ENCODE measurements at regions not wholly inside any gene's neighbourhood (a gene's known extent, or its start where the extent isn't known, plus 50 kb on each side); places are given as distances from the start of the nearest gene placed in this dataset.

- Histone ChIP-seq H3K4me2 (no peak overlapping the region), H3K4me3 (no peak overlapping the region), H3K9me3 (no peaks in the 10 kb centered on the region), H3K4me1 (no peaks in the 10 kb centered on the region), H3K27ac (no peak overlapping the region)
- no peak for DNase-seq (ENCODE audit: low read depth in 1 of 2, low spot score in 1 of 2)
- ChIA-PET CTCF (no interaction called here), POLR2A (no interaction called here)
- TF ChIP-seq POLR2AphosphoS2 (conservative IDR thresholded peaks at IDR 0.05; ENCODE audit: low read length) = no peak
- TF ChIP-seq RNF2 (IDR thresholded peaks at IDR 0.05; ENCODE audit: borderline replicate concordance, low read depth) = no peak
- no peak for ATAC-seq
- no peak for FAIRE-seq
Measured at GRCh38 chr3:164640591-164640990, 437.7 kb downstream of the SI start.

GRCh38 chr3:164620956-164621355, 457.3 kb downstream of the SI start:
- no peak for TF ChIP-seq CBX2 (IDR thresholded peaks at IDR 0.05; ENCODE audit: borderline replicate concordance, low read depth)
- TF ChIP-seq, protein P1, sequence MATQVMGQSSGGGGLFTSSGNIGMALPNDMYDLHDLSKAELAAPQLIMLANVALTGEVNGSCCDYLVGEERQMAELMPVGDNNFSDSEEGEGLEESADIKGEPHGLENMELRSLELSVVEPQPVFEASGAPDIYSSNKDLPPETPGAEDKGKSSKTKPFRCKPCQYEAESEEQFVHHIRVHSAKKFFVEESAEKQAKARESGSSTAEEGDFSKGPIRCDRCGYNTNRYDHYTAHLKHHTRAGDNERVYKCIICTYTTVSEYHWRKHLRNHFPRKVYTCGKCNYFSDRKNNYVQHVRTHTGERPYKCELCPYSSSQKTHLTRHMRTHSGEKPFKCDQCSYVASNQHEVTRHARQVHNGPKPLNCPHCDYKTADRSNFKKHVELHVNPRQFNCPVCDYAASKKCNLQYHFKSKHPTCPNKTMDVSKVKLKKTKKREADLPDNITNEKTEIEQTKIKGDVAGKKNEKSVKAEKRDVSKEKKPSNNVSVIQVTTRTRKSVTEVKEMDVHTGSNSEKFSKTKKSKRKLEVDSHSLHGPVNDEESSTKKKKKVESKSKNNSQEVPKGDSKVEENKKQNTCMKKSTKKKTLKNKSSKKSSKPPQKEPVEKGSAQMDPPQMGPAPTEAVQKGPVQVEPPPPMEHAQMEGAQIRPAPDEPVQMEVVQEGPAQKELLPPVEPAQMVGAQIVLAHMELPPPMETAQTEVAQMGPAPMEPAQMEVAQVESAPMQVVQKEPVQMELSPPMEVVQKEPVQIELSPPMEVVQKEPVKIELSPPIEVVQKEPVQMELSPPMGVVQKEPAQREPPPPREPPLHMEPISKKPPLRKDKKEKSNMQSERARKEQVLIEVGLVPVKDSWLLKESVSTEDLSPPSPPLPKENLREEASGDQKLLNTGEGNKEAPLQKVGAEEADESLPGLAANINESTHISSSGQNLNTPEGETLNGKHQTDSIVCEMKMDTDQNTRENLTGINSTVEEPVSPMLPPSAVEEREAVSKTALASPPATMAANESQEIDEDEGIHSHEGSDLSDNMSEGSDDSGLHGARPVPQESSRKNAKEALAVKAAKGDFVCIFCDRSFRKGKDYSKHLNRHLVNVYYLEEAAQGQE (IDR thresholded peaks at IDR 0.05) = no peak
- no peak for TF ChIP-seq ZSCAN20 (CRISPR knock-in tag; IDR thresholded peaks at IDR 0.05)
- TF ChIP-seq HOXA7 (CRISPR knock-in tag; IDR thresholded peaks at IDR 0.05) = no peak
- no peak for TF ChIP-seq RFX5 (IDR thresholded peaks at IDR 0.05)
- no peak for TF ChIP-seq ZNF302 (CRISPR knock-in tag; IDR thresholded peaks at IDR 0.05)
- TF ChIP-seq SMC3 (IDR thresholded peaks at IDR 0.05) = no peak
- TF ChIP-seq EHMT2 (IDR thresholded peaks at IDR 0.05; ENCODE audit: low read depth) = no peak
- TF ChIP-seq RARB (CRISPR knock-in tag; IDR thresholded peaks at IDR 0.05) = no peak
- no peak for TF ChIP-seq POLR2AphosphoS2 (conservative IDR thresholded peaks at IDR 0.05; ENCODE audit: low read length)
- no peak for TF ChIP-seq CTCF (IDR thresholded peaks at IDR 0.05)
- TF ChIP-seq HOXB5 (CRISPR knock-in tag; IDR thresholded peaks at IDR 0.05) = no peak
- TF ChIP-seq FOSL2 (IDR thresholded peaks at IDR 0.05) = no peak
- no peak for TF ChIP-seq FOSL2 (CRISPR knock-in tag; IDR thresholded peaks at IDR 0.05)
- 30% methylated on average over 1 of the region's 1 CpG for WGBS (ENCODE audit: missing lambda C conversion rate)
- DNase-seq (ENCODE audit: low read depth in 1 of 2, low spot score in 1 of 2) (no peak), FAIRE-seq (no peak), ATAC-seq (no peak)
- H3K4me1 ChIP-seq = no peaks in the 10 kb centered on the region
- H3K27ac ChIP-seq = no peak overlapping the region
- CTCF ChIA-PET = no interaction called here
- POLR2A ChIA-PET = no interaction called here
- H3K4me3 ChIP-seq = no peak overlapping the region
- no peak overlapping the region for H3K4me2 ChIP-seq
- no peaks in the 10 kb centered on the region for H3K9me3 ChIP-seq

DNA sequence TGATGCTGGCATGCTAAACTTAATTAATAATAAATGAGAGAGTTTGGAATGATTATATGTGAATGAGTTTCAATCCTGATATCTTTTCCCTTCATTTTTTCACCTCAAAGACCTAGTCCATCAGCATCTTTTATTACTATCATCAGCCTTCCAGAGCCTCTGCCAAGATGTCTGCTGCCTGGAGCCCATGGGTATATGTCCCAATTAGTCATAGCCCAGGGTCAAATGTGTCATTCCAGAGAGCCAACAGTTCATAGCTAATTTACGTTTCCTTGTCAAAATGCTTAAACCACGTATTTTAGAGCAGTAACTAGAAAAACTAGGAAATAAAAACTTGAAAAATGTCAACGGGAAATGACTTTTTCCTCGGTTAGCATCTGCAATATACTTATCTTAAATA, 457.9 kb downstream of the SI start:
- H3K27ac ChIP-seq = no peak overlapping the region
- POLR2A ChIA-PET = no interaction called here
- no peaks in the 10 kb centered on the region for H3K9me3 ChIP-seq
- 53% methylated on average over 4 of the region's 4 CpGs for WGBS (ENCODE audit: missing lambda C conversion rate)
- H3K4me1 ChIP-seq = no peaks in the 10 kb centered on the region
- ATAC-seq (no peak), FAIRE-seq (no peak), DNase-seq (ENCODE audit: low read depth in 1 of 2, low spot score in 1 of 2) (no peak)
- no peak overlapping the region for H3K4me2 ChIP-seq
- CTCF ChIA-PET = no interaction called here
- H3K4me3 ChIP-seq = no peak overlapping the region
- TF ChIP-seq EP300 (IDR thresholded peaks at IDR 0.05) = no peak
- TF ChIP-seq, protein P2, sequence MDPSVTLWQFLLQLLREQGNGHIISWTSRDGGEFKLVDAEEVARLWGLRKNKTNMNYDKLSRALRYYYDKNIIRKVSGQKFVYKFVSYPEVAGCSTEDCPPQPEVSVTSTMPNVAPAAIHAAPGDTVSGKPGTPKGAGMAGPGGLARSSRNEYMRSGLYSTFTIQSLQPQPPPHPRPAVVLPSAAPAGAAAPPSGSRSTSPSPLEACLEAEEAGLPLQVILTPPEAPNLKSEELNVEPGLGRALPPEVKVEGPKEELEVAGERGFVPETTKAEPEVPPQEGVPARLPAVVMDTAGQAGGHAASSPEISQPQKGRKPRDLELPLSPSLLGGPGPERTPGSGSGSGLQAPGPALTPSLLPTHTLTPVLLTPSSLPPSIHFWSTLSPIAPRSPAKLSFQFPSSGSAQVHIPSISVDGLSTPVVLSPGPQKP (IDR thresholded peaks at IDR 0.05; ENCODE audit: low read depth, low read length) = no peak
- no peak for TF ChIP-seq MYC (IDR thresholded peaks at IDR 0.05; ENCODE audit: borderline replicate concordance, low read length)
- no peak for TF ChIP-seq HOXB13 (CRISPR knock-in tag; IDR thresholded peaks at IDR 0.05; ENCODE audit: low read depth)
- TF ChIP-seq FOSL2 (IDR thresholded peaks at IDR 0.05) = no peak
- TF ChIP-seq FOSL2 (CRISPR knock-in tag; IDR thresholded peaks at IDR 0.05) = no peak
- no peak for TF ChIP-seq CBX8 (IDR thresholded peaks at IDR 0.05)
- no peak for TF ChIP-seq CBX2 (IDR thresholded peaks at IDR 0.05; ENCODE audit: borderline replicate concordance, low read depth)
- TF ChIP-seq HOXA7 (CRISPR knock-in tag; IDR thresholded peaks at IDR 0.05) = no peak
- TF ChIP-seq E2F6 (IDR thresholded peaks at IDR 0.05; ENCODE audit: borderline replicate concordance, low read depth) = no peak
- TF ChIP-seq, protein P3, sequence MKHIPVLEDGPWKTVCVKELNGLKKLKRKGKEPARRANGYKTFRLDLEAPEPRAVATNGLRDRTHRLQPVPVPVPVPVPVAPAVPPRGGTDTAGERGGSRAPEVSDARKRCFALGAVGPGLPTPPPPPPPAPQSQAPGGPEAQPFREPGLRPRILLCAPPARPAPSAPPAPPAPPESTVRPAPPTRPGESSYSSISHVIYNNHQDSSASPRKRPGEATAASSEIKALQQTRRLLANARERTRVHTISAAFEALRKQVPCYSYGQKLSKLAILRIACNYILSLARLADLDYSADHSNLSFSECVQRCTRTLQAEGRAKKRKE (CRISPR knock-in tag; IDR thresholded peaks at IDR 0.05; ENCODE audit: low read depth) = no peak
- TF ChIP-seq CTCF (IDR thresholded peaks at IDR 0.05) = no peak
- no peak for TF ChIP-seq RFX5 (IDR thresholded peaks at IDR 0.05)
- TF ChIP-seq ZFP36 (IDR thresholded peaks at IDR 0.05; ENCODE audit: borderline replicate concordance, partially characterized antibody) = no peak

Data from A549 (cell line).